ENCODE measurements at regions not wholly inside any gene's neighbourhood (a gene's known extent, or its start where the extent isn't known, plus 50 kb on each side); places are given as distances from the start of the nearest gene placed in this dataset.

- TF ChIP-seq NFIC (IDR thresholded peaks at IDR 0.05) (no peak), CTCFL (IDR thresholded peaks at IDR 0.05; ENCODE audit: borderline replicate concordance, insufficient read depth, low read depth, low read length, poor library complexity, severe bottlenecking) (no peak), LARP7 (IDR thresholded peaks at IDR 0.05) (no peak), NR2F6 (CRISPR knock-in tag; IDR thresholded peaks at IDR 0.05) (no peak), SPI1 (IDR thresholded peaks at IDR 0.05; ENCODE audit: borderline replicate concordance, low read depth, low read length) (no peak), ZNF655 (CRISPR knock-in tag; IDR thresholded peaks at IDR 0.05) (no peak), ZNF232 (CRISPR knock-in tag; IDR thresholded peaks at IDR 0.05) (no peak)
These were observed 263.5 kb downstream of the SPATA31D1 start (continued) for GRCh38 chr9:82252116-82252515.

- no peaks in the 10 kb centered on the region for H3K27me3 ChIP-seq (ENCODE audit: control insufficient read depth in 2 of 2, insufficient read depth in 2 of 2, low read length in 2 of 2)
- H3K9me3 ChIP-seq (replicated peaks; ENCODE audit: control insufficient read depth, insufficient read depth, low read depth, low read length): no peaks in the 10 kb centered on the region
- FAIRE-seq (no peak), DNase-seq (ENCODE audit: extremely low read depth in 1 of 4, low spot score in 3 of 4) (no peak), ATAC-seq (no peak)
- H3K9me1 ChIP-seq (ENCODE audit: control insufficient read depth, insufficient read depth, low read length): no peaks in the 10 kb centered on the region
- no peak overlapping the region for H3K4me3 ChIP-seq
- no peaks in the 10 kb centered on the region for H3K79me2 ChIP-seq (ENCODE audit: control insufficient read depth, insufficient read depth, low read length)
- H3K4me2 ChIP-seq (ENCODE audit: insufficient read depth, low read length): no peak overlapping the region
- WGBS (ENCODE audit: insufficient coverage, low coverage, missing lambda C conversion rate): 0% methylated on average over 1 of the region's 1 CpG
- CTCF ChIA-PET (ENCODE audit: low intra/inter-chr PET ratio): no interaction called here
- no peaks in the 10 kb centered on the region for H3K36me3 ChIP-seq (ENCODE audit: control insufficient read depth, insufficient read depth, low read length)
- no peaks in the 10 kb centered on the region for H4K20me1 ChIP-seq (replicated peaks; ENCODE audit: control insufficient read depth, insufficient read depth, low read length)
- H3K4me1 ChIP-seq (replicated peaks in 1 of 2; ENCODE audit: control insufficient read depth in 2 of 2, insufficient read depth in 2 of 2, low read length in 2 of 2): no peaks in the 10 kb centered on the region
- no peak overlapping the region for H2AFZ ChIP-seq (ENCODE audit: low read depth, low read length)
- intact Hi-C loops (cut with micrococcal nuclease) (no loop called here), in situ Hi-C loops (cut with MboI) (no loop called here)
- no peak overlapping the region for H3K27ac ChIP-seq (ENCODE audit: extremely low read depth, low read depth, low read length)
- POLR2A ChIA-PET: no interaction called here
- BruUV-seq (replicated peaks): no TSS peak
- H3K9ac ChIP-seq (ENCODE audit: insufficient read depth in 1 of 2, low read depth in 2 of 2, low read length in 2 of 2): no peak overlapping the region
- TF ChIP-seq THRB (CRISPR knock-in tag; conservative IDR thresholded peaks at IDR 0.05) (no peak), NR1H2 (CRISPR knock-in tag; IDR thresholded peaks at IDR 0.05) (no peak), MTA1 (IDR thresholded peaks at IDR 0.05; ENCODE audit: borderline replicate concordance) (no peak), SIX5 (IDR thresholded peaks at IDR 0.05; ENCODE audit: borderline replicate concordance in 1 of 2, insufficient read depth in 1 of 2, low read depth in 1 of 2, low read length in 2 of 2) (no peak), ZMIZ1 (IDR thresholded peaks at IDR 0.05; ENCODE audit: low read depth in 2 of 2, low read length in 2 of 2) (no peak), MED1 (CRISPR knock-in tag; IDR thresholded peaks at IDR 0.05; ENCODE audit: borderline replicate concordance) (no peak)
These were observed 266.2 kb downstream of the SPATA31D1 start for GRCh38 chr9:82254646-82255367.

All from K562 (cell line).